Rectal smooth muscle tissue (tissue), 1 donor: ENCODE measurements at regions not wholly inside any gene's neighbourhood (a gene's known extent, or its start where the extent isn't known, plus 50 kb on each side); places are given as distances from the start of the nearest gene placed in this dataset.
"Not testable (repeated sequence)": the region's sequence is repeated elsewhere in the genome, so short reads cannot be mapped to it uniquely, and the experiment has no call there.

Experiments
- H3K27ac ChIP-seq: one replicate; pipeline ENCODE4 v1.7.0; 2013; ENCODE audit warnings: low read depth, low read length, inconsistent platforms
- H3K27me3 ChIP-seq: one replicate; pipeline ENCODE4 v1.7.0; 2013; ENCODE audit warnings: low read length; ENCODE audit not compliant: control insufficient read depth, insufficient read depth
- H3K36me3 ChIP-seq: one replicate; pipeline ENCODE4 v1.7.0; 2013; ENCODE audit warnings: low read length; ENCODE audit not compliant: control insufficient read depth, insufficient read depth
- H3K4me1 ChIP-seq: one replicate; pipeline ENCODE4 v1.7.0; 2013; ENCODE audit warnings: low read length; ENCODE audit not compliant: control insufficient read depth, insufficient read depth
- H3K4me3 ChIP-seq: one replicate; pipeline ENCODE4 v1.7.0; 2013; ENCODE audit warnings: low read length
- H3K9ac ChIP-seq: one replicate; pipeline ENCODE4 v1.7.0; 2013; ENCODE audit warnings: low read length

GRCh38 chr9:81344366-81344765, 345.0 kb downstream of the TLE1 start:
- Histone ChIP-seq H3K27ac (no peak overlapping the region), H3K9ac (no peak overlapping the region), H3K36me3 (no peaks in the 10 kb centered on the region), H3K4me3 (no peak overlapping the region), H3K4me1 (no peaks in the 10 kb centered on the region), H3K27me3 (no peaks in the 10 kb centered on the region)

GRCh38 chr9:81335879-81336421, 353.4 kb downstream of the TLE1 start:
- H3K4me1 ChIP-seq: no peaks in the 10 kb centered on the region
- no peak overlapping the region for H3K27ac ChIP-seq
- no peak overlapping the region for H3K4me3 ChIP-seq
- no peaks in the 10 kb centered on the region for H3K27me3 ChIP-seq
- no peak overlapping the region for H3K9ac ChIP-seq
- no peaks in the 10 kb centered on the region for H3K36me3 ChIP-seq

- no peak overlapping the region for H3K9ac ChIP-seq
- H3K27ac ChIP-seq: no peak overlapping the region
- H3K4me3 ChIP-seq: no peak overlapping the region
- H3K36me3 ChIP-seq: no peaks in the 10 kb centered on the region
- H3K4me1 ChIP-seq: no peaks in the 10 kb centered on the region
- no peaks in the 10 kb centered on the region for H3K27me3 ChIP-seq
These were observed 367.8 kb downstream of the TLE1 start for GRCh38 chr9:81321551-81321950.

DNA sequence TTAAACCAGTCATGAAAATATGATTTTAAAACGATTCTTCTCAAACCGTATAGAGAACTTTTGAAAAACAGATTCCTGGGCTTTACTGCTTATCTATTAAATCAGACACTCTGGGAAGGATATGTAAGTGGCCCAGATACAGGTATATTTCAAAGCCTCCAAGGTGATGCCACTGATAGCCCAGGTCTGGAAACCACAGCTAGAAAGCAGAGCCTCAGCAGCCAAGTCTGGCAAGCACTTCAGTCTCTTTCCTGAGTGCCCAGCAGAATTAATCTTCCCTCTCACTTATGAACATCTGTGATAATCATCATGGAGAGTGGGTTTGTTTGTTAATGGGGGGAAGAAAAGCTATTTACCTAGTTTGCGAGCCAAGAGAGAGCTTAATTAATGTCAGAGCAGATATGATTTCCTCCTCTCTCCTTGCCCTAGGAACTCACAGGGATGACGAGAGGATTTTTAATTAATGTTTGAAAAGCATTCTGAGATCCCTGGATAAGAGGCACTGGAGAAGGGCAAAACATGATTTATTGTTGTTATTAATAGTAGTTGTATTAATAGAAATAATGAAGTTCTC, 368.4 kb downstream of the TLE1 start:
- no peaks in the 10 kb centered on the region for H3K4me1 ChIP-seq
- no peak overlapping the region for H3K4me3 ChIP-seq

DNA sequence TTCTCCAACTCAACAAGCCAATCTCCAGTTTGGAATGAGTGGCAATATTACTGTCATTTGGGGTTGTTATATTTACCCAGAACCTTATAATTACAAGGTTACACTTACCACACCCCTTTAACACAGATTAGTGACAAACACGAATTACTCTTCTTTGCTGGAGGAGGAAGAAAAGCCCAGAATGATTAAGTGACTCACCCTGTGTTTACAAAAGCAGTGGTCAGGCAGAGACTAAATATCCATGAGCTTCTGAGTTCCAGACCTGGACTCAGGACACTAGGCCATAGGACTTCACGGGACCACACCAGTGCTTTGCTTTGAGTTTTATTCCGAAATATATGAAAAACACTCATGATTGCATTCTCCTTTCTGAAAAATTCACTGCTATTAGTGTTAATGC, 370.8 kb downstream of the TLE1 start:
- no peak overlapping the region for H3K9ac ChIP-seq
- no peaks in the 10 kb centered on the region for H3K27me3 ChIP-seq
- H3K4me1 ChIP-seq: no peaks in the 10 kb centered on the region
- H3K36me3 ChIP-seq: no peaks in the 10 kb centered on the region
- no peak overlapping the region for H3K4me3 ChIP-seq
- no peak overlapping the region for H3K27ac ChIP-seq

More for the DNA sequence above, 368.4 kb downstream of the TLE1 start:
- Histone ChIP-seq H3K27me3 (no peaks in the 10 kb centered on the region), H3K36me3 (no peaks in the 10 kb centered on the region), H3K9ac (no peak overlapping the region), H3K27ac (no peak overlapping the region)

GRCh38 chr9:81317939-81318338, 371.4 kb downstream of the TLE1 start:
- H3K27me3 ChIP-seq: no peaks in the 10 kb centered on the region
- H3K4me3 ChIP-seq: no peak overlapping the region
- no peaks in the 10 kb centered on the region for H3K4me1 ChIP-seq
- H3K36me3 ChIP-seq: no peaks in the 10 kb centered on the region
- H3K27ac ChIP-seq: no peak overlapping the region
- no peak overlapping the region for H3K9ac ChIP-seq

GRCh38 chr9:81317223-81317622, 372.1 kb downstream of the TLE1 start:
- Histone ChIP-seq H3K27ac (no peak overlapping the region), H3K27me3 (no peaks in the 10 kb centered on the region), H3K36me3 (no peaks in the 10 kb centered on the region), H3K9ac (no peak overlapping the region), H3K4me1 (no peaks in the 10 kb centered on the region), H3K4me3 (no peak overlapping the region)

GRCh38 chr9:81314490-81314889, 374.9 kb downstream of the TLE1 start:
- no peaks in the 10 kb centered on the region for H3K36me3 ChIP-seq
- no peak overlapping the region for H3K9ac ChIP-seq
- no peak overlapping the region for H3K4me3 ChIP-seq
- no peaks in the 10 kb centered on the region for H3K4me1 ChIP-seq
- no peaks in the 10 kb centered on the region for H3K27me3 ChIP-seq
- H3K27ac ChIP-seq: no peak overlapping the region

DNA sequence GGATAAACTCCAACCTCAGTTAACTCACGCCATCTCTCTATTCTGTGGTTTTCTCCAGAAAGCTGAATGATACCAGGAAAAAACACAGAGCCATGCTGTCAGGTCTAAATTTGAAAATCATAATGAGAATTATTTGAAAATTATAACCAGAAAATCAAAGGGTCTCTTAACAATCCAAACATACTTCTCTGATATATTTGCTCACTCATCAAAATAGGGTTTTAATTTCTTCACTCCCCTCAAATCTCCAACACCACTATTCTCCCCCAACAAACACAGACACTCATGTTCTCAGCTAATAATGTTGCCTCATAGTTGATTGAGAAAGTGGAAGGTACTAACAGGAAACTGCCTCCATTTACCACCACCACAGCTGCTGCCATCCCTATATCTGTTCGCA, 375.5 kb downstream of the TLE1 start:
- Histone ChIP-seq H3K36me3 (no peaks in the 10 kb centered on the region), H3K4me3 (no peak overlapping the region), H3K27ac (no peak overlapping the region), H3K4me1 (no peaks in the 10 kb centered on the region), H3K9ac (no peak overlapping the region), H3K27me3 (no peaks in the 10 kb centered on the region)

- no peak overlapping the region for H3K9ac ChIP-seq
- H3K4me1 ChIP-seq: no peaks in the 10 kb centered on the region
- no peak overlapping the region for H3K4me3 ChIP-seq
- no peaks in the 10 kb centered on the region for H3K36me3 ChIP-seq
- no peak overlapping the region for H3K27ac ChIP-seq
- H3K27me3 ChIP-seq: no peaks in the 10 kb centered on the region
These were observed 377.0 kb downstream of the TLE1 start for GRCh38 chr9:81312346-81312745.

GRCh38 chr9:81308404-81308803, 380.9 kb downstream of the TLE1 start:
- no peaks in the 10 kb centered on the region for H3K4me1 ChIP-seq
- H3K36me3 ChIP-seq: no peaks in the 10 kb centered on the region
- no peak overlapping the region for H3K9ac ChIP-seq
- H3K27me3 ChIP-seq: no peaks in the 10 kb centered on the region
- H3K27ac ChIP-seq: no peak overlapping the region
- H3K4me3 ChIP-seq: no peak overlapping the region

DNA sequence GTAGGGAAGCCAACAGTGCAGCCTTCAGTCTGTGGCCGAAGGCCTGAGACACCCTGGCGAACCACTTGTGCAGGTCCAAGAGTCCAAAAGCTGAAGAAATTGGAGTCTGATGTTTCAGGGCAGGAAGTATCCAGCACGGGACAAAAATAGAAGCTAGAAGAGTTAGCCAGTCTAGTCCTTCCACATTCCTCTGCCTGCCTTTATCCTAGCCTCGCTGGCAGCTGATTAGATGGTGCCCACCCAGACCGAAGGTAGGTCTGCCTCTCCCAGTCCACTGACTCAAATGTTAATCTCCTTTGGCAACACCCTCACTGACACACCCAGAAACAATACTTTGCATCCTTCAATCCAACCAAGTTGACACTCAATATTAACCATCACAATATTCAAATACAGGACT, 381.6 kb downstream of the TLE1 start:
- not testable (repeated sequence) for H3K4me1 ChIP-seq, H3K36me3 ChIP-seq

GRCh38 chr9:81305561-81306182, 383.7 kb downstream of the TLE1 start:
- Histone ChIP-seq H3K4me3 (no peak overlapping the region), H3K9ac (no peak overlapping the region), H3K4me1 (no peaks in the 10 kb centered on the region), H3K27ac (no peak overlapping the region), H3K36me3 (no peaks in the 10 kb centered on the region), H3K27me3 (no peaks in the 10 kb centered on the region)

More for the DNA sequence above, 381.6 kb downstream of the TLE1 start:
- H3K27ac ChIP-seq, H3K27me3 ChIP-seq, H3K4me3 ChIP-seq, H3K9ac ChIP-seq: not testable (repeated sequence)
